ENCODE measurements at regions not wholly inside any gene's neighbourhood (a gene's known extent, or its start where the extent isn't known, plus 50 kb on each side); places are given as distances from the start of the nearest gene placed in this dataset.

GRCh38 chr2:2563309-2563860 lies 232.3 kb upstream of the MYT1L start:
- TF ChIP-seq, protein P1, sequence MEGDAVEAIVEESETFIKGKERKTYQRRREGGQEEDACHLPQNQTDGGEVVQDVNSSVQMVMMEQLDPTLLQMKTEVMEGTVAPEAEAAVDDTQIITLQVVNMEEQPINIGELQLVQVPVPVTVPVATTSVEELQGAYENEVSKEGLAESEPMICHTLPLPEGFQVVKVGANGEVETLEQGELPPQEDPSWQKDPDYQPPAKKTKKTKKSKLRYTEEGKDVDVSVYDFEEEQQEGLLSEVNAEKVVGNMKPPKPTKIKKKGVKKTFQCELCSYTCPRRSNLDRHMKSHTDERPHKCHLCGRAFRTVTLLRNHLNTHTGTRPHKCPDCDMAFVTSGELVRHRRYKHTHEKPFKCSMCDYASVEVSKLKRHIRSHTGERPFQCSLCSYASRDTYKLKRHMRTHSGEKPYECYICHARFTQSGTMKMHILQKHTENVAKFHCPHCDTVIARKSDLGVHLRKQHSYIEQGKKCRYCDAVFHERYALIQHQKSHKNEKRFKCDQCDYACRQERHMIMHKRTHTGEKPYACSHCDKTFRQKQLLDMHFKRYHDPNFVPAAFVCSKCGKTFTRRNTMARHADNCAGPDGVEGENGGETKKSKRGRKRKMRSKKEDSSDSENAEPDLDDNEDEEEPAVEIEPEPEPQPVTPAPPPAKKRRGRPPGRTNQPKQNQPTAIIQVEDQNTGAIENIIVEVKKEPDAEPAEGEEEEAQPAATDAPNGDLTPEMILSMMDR (IDR thresholded peaks at IDR 0.05; ENCODE audit: low read length) = no peak
- TF ChIP-seq EZH2phosphoT487 (IDR thresholded peaks at IDR 0.05; ENCODE audit: low read length) = no peak
- TF ChIP-seq EZH2 (optimal IDR thresholded peaks at IDR 0.05; ENCODE audit: low read depth, low read length) = no peak

Measured in MM.1S (cell line).